OCI-LY7 (cell line): ENCODE measurements at regions not wholly inside any gene's neighbourhood (a gene's known extent, or its start where the extent isn't known, plus 50 kb on each side); places are given as distances from the start of the nearest gene placed in this dataset.

ENCODE experiments used
- BruUV-seq: library from RNA; stranded (reverse); fragments of 400-500 nt; replicated peaks from 2 replicates; lab custom pipeline; 2021; lab: Mats Ljungman, UMichigan
- CTCF ChIA-PET: fragments of 300-600 bp; sonication (Branson Sonifier 250); formaldehyde crosslinking; loops from one replicate; lab custom pipeline; 2022; ENCODE audit warnings: antibody characterized with exemption; ENCODE audit not compliant: unreplicated experiment; lab: Charles Lee
- POLR2A ChIA-PET: fragments of 300-600 bp; sonication (Branson Sonifier 250); formaldehyde crosslinking; loops from one replicate; lab custom pipeline; 2022; ENCODE audit warnings: antibody characterized with exemption; lab: Charles Lee
- DNase-seq: peaks from one replicate; pipeline ENCODE4 v3.0.0-alpha.2; 2015; ENCODE audit warnings: low spot score
- H2AFZ ChIP-seq: fragments of 200-600 bp; sonication (generic), shearing (Covaris generic); 2 replicates; pipeline ENCODE4 v1.6.1; 2014; ENCODE audit warnings: mild to moderate bottlenecking, antibody characterized with exemption, low read length, moderate library complexity
- H3K27ac ChIP-seq: fragments of 200-600 bp; sonication (generic); 2 replicates; pipeline ENCODE4 v1.5.1; 2014; ENCODE audit warnings: mixed run types, low read depth, mild to moderate bottlenecking, moderate library complexity, low read length, inconsistent platforms; ENCODE audit not compliant: poor library complexity, severe bottlenecking
- H3K36me3 ChIP-seq: fragments of 200-600 bp; sonication (generic); 2 replicates; pipeline ENCODE4 v1.6.1; 2014; ENCODE audit warnings: mild to moderate bottlenecking, antibody characterized with exemption, low read length, moderate library complexity, mixed read lengths; ENCODE audit not compliant: insufficient read depth
- H3K4me1 ChIP-seq: fragments of 200-600 bp; sonication (generic); 2 replicates; pipeline ENCODE4 v1.5.1; 2014; ENCODE audit warnings: mild to moderate bottlenecking, low read length; ENCODE audit not compliant: insufficient read depth, poor library complexity, severe bottlenecking
- H3K4me2 ChIP-seq: fragments of 200-600 bp; sonication (generic); 2 replicates; pipeline ENCODE4 v1.6.1; 2014; ENCODE audit warnings: mild to moderate bottlenecking, low read length
- H3K4me3 ChIP-seq: fragments of 200-600 bp; sonication (generic); 2 replicates; pipeline ENCODE4 v1.5.1; 2014; ENCODE audit warnings: mild to moderate bottlenecking, low read depth, low read length; ENCODE audit not compliant: poor library complexity, severe bottlenecking
- H3K79me2 ChIP-seq: fragments of 200-600 bp; sonication (generic); 2 replicates; pipeline ENCODE4 v1.6.1; 2016; ENCODE audit warnings: low read depth, mild to moderate bottlenecking, low read length, moderate library complexity, mixed read lengths; ENCODE audit not compliant: insufficient read depth
- H3K9me2 ChIP-seq: fragments of 200-600 bp; sonication (generic); 2 replicates; pipeline ENCODE4 v1.6.1; 2016; ENCODE audit warnings: mild to moderate bottlenecking, low read length, mixed read lengths; ENCODE audit not compliant: insufficient read depth
- H3K9me3 ChIP-seq: fragments of 200-600 bp; sonication (generic); 2 replicates; pipeline ENCODE4 v1.6.1; 2014; ENCODE audit warnings: mild to moderate bottlenecking, mixed run types, low read length, mixed read lengths
- H4K20me1 ChIP-seq: fragments of 200-600 bp; sonication (generic); 2 replicates; pipeline ENCODE4 v1.6.1; 2014; ENCODE audit warnings: mild to moderate bottlenecking, antibody characterized with exemption, low read length, moderate library complexity, mixed read lengths; ENCODE audit not compliant: insufficient read depth
- CTCF ChIP-seq: fragments of 200-600 bp; sonication (generic); conservative IDR thresholded peaks from 2 replicates; pipeline ENCODE4 v1.5.1; 2014; ENCODE audit warnings: mild to moderate bottlenecking, antibody characterized with exemption, low read length, moderate library complexity, mixed read lengths
- EZH2phosphoT487 ChIP-seq: fragments of 200-600 bp; sonication (generic); IDR thresholded peaks from 2 replicates; pipeline ENCODE4 v1.6.1; 2018; ENCODE audit warnings: low read depth, borderline replicate concordance, mild to moderate bottlenecking, mixed run types, antibody characterized with exemption, low read length, moderate library complexity, mixed read lengths
- intact Hi-C: fragments of 100-400 bp; cut with micrococcal nuclease; formaldehyde crosslinking; loops from one replicate; pipeline ENCODE4 v1.10.0; 2022; ENCODE audit not compliant: unreplicated experiment

GRCh38 chr11:29184939-29185890 lies 831.6 kb downstream of the KCNA4 start:
- BruUV-seq: no TSS peak
- H3K27ac ChIP-seq: no peak overlapping the region
- H3K79me2 ChIP-seq: no peaks in the 10 kb centered on the region
- no peaks in the 10 kb centered on the region for H3K9me3 ChIP-seq
- POLR2A ChIA-PET: no interaction called here
- CTCF ChIA-PET: no interaction called here
- H3K36me3 ChIP-seq: no peaks in the 10 kb centered on the region
- intact Hi-C loops: no loop called here
- H3K4me2 ChIP-seq: no peak overlapping the region
- DNase-seq: no peak
- no peak overlapping the region for H3K4me3 ChIP-seq
- H4K20me1 ChIP-seq: no peaks in the 10 kb centered on the region
- no peak overlapping the region for H2AFZ ChIP-seq
- H3K9me2 ChIP-seq: no peaks in the 10 kb centered on the region
- no peak for TF ChIP-seq CTCF
- no peak for TF ChIP-seq EZH2phosphoT487
- no peaks in the 10 kb centered on the region for H3K4me1 ChIP-seq

DNA sequence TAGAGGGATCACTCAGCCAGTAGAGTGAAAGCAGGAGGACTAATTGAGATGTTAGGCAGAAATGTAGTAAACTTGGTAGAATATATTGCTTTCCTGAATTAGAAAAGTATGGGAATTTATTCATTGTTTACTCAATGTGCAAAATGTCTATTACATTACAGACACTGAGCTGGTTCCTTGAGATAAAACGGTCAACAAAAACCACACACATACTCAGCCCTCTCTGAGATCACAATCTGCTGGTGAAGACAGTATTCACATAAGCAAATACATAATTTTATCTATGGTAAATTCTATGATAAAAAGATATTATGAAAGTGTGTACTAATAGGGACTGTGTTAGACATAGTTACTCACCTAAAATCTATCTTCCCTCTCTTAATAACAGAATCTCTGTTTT lies 833.5 kb downstream of the KCNA4 start:
- ChIA-PET POLR2A (no interaction called here), CTCF (no interaction called here)
- no peak for DNase-seq
- Histone ChIP-seq H2AFZ (no peak overlapping the region), H3K9me2 (no peaks in the 10 kb centered on the region), H3K4me3 (no peak overlapping the region), H3K9me3 (no peaks in the 10 kb centered on the region), H3K79me2 (no peaks in the 10 kb centered on the region), H3K27ac (no peak overlapping the region), H3K36me3 (no peaks in the 10 kb centered on the region), H3K4me2 (no peak overlapping the region), H3K4me1 (no peaks in the 10 kb centered on the region), H4K20me1 (no peaks in the 10 kb centered on the region)
- no peak for TF ChIP-seq EZH2phosphoT487
- TF ChIP-seq CTCF: no peak
- no TSS peak for BruUV-seq
- intact Hi-C loops: no loop called here

- no TSS peak for BruUV-seq
These were observed 843.2 kb downstream of the KCNA4 start for GRCh38 chr11:29173660-29174062.

More at GRCh38 chr11:29173660-29174062, 843.2 kb downstream of the KCNA4 start:
- Histone ChIP-seq H3K9me3 (no peaks in the 10 kb centered on the region), H3K4me2 (no peak overlapping the region), H3K27ac (no peak overlapping the region), H4K20me1 (no peaks in the 10 kb centered on the region), H3K79me2 (no peaks in the 10 kb centered on the region), H3K4me3 (no peak overlapping the region), H3K9me2 (no peaks in the 10 kb centered on the region), H3K36me3 (no peaks in the 10 kb centered on the region), H3K4me1 (no peaks in the 10 kb centered on the region), H2AFZ (no peak overlapping the region)
- ChIA-PET POLR2A (interaction anchor here (0.6 kb wide), 1 partner anchor 1439 kb away, joined by 3 read pairs; no protein-coding TSS in a partner anchor), CTCF (no interaction called here)
- no peak for TF ChIP-seq CTCF
- no peak for TF ChIP-seq EZH2phosphoT487
- DNase-seq: no peak
- intact Hi-C loops: no loop called here
